ENCODE measurements at regions not wholly inside any gene's neighbourhood (a gene's known extent, or its start where the extent isn't known, plus 50 kb on each side); places are given as distances from the start of the nearest gene placed in this dataset.

GRCh38 chr6:121652726-121653623 lies 217.5 kb downstream of the GJA1 start:
- TF ChIP-seq CTCF (IDR thresholded peaks at IDR 0.05; ENCODE audit: low read depth, low read length, poor library complexity, severe bottlenecking), result no peak
- no peak for TF ChIP-seq EZH2phosphoT487 (IDR thresholded peaks at IDR 0.05; ENCODE audit: borderline replicate concordance, low read length)

Measured in DOHH2 (cell line).